ENCODE measurements at regions not wholly inside any gene's neighbourhood (a gene's known extent, or its start where the extent isn't known, plus 50 kb on each side); places are given as distances from the start of the nearest gene placed in this dataset.

GRCh38 chr6:92147246-92147645, 1272.1 kb downstream of the EPHA7 start:
- Histone ChIP-seq H3K27ac (ENCODE audit: low read depth, low read length) (no peak overlapping the region), H3K18ac (ENCODE audit: extremely low read depth, low read length) (no peak overlapping the region), H3K4me3 (ENCODE audit: extremely low read depth in 1 of 4, insufficient read depth in 2 of 4, low read depth in 3 of 4, low read length in 4 of 4) (no peak overlapping the region), H3K9me3 (ENCODE audit: insufficient read depth in 2 of 2, low read depth in 1 of 2, low read length in 1 of 2) (no peaks in the 10 kb centered on the region), H2AFZ (ENCODE audit: low read length) (no peak overlapping the region), H4K5ac (ENCODE audit: insufficient read length, low read depth, low read length) (no peak overlapping the region), H3K4me1 (replicated peaks in 1 of 4; ENCODE audit: control insufficient read depth in 3 of 4, insufficient read depth in 4 of 4, low read length in 3 of 4) (no peaks in the 10 kb centered on the region), H2AK5ac (ENCODE audit: low read depth, low read length) (no peak overlapping the region), H3K56ac (replicated peaks; ENCODE audit: insufficient read length, low read depth, low read length) (no peak overlapping the region), H3K9ac (replicated peaks in 1 of 4; ENCODE audit: extremely low read depth in 1 of 4, low read depth in 3 of 4, low read length in 3 of 4) (no peak overlapping the region), H3K27me3 (replicated peaks in 1 of 4; ENCODE audit: control insufficient read depth in 3 of 4, extremely low read depth in 1 of 4, insufficient read depth in 3 of 4, low read length in 3 of 4) (no peaks in the 10 kb centered on the region), H4K91ac (replicated peaks; ENCODE audit: insufficient read length, low read length) (no peak overlapping the region), H2BK12ac (ENCODE audit: low read depth, low read length) (no peak overlapping the region), H2BK15ac (ENCODE audit: low read length) (no peak overlapping the region), H3K23me2 (ENCODE audit: low read depth, low read length) (no peaks in the 10 kb centered on the region), H3K14ac (ENCODE audit: insufficient read length) (no peak overlapping the region), H3K36me3 (ENCODE audit: control insufficient read depth in 2 of 4, insufficient read depth in 4 of 4, low read length in 3 of 4) (no peaks in the 10 kb centered on the region), H2BK20ac (ENCODE audit: low read length) (no peak overlapping the region), H3K4ac (replicated peaks; ENCODE audit: insufficient read length, low read depth, low read length) (no peak overlapping the region), H4K8ac (ENCODE audit: extremely low read depth, insufficient read depth, low read length) (no peak overlapping the region), H2BK120ac (replicated peaks; ENCODE audit: low read depth, low read length) (no peak overlapping the region), H3K79me1 (ENCODE audit: low read depth, low read length) (no peaks in the 10 kb centered on the region), H3K23ac (ENCODE audit: insufficient read length) (no peak overlapping the region), H4K20me1 (replicated peaks in 1 of 2; ENCODE audit: control insufficient read depth in 1 of 2, insufficient read depth in 2 of 2, low read length in 2 of 2) (no peaks in the 10 kb centered on the region), H3K79me2 (ENCODE audit: control insufficient read depth in 1 of 2, insufficient read depth in 2 of 2, low read length in 2 of 2) (no peaks in the 10 kb centered on the region), H2BK5ac (ENCODE audit: low read depth, low read length) (no peak overlapping the region), H3K4me2 (ENCODE audit: insufficient read depth in 1 of 2, low read depth in 2 of 2, low read length in 2 of 2) (no peak overlapping the region)
- TF ChIP-seq CTCF (IDR thresholded peaks at IDR 0.05; ENCODE audit: control extremely low read depth in 1 of 3, insufficient read depth in 1 of 3, low read depth in 1 of 3, low read length in 3 of 3) (no peak), RAD21 (IDR thresholded peaks at IDR 0.05 in 1 of 2, conservative IDR thresholded peaks at IDR 0.05 in 1 of 2; ENCODE audit: low read depth in 2 of 2, low read length in 2 of 2) (no peak), CHD1 (IDR thresholded peaks at IDR 0.05; ENCODE audit: low read depth, low read length) (no peak), JUN (IDR thresholded peaks at IDR 0.05; ENCODE audit: low read depth, low read length) (no peak), SIX5 (IDR thresholded peaks at IDR 0.05; ENCODE audit: low read depth, low read length) (no peak), KDM5A (IDR thresholded peaks at IDR 0.05; ENCODE audit: low read length) (no peak), ASH2L (IDR thresholded peaks at IDR 0.05; ENCODE audit: low read length) (no peak), USF2 (IDR thresholded peaks at IDR 0.05; ENCODE audit: low read length) (no peak)
- DNase-seq (ENCODE audit: low read depth in 1 of 2, low spot score in 2 of 2), result no peak
- WGBS, 2 experiments (ENCODE audit: extremely low coverage in 1 of 2, insufficient coverage in 1 of 2, insufficient read length in 1 of 2, insufficient replicate concordance in 2 of 2, low coverage in 1 of 2, low lambda C conversion rate in 2 of 2, missing lambda C conversion rate in 1 of 2), result 92% methylated on average over 1 of the region's 1 CpG; no CpG with 5 or more reads in 1 of the 2 experiments
- FAIRE-seq, result no peak
- CTCF ChIA-PET (ENCODE audit: partially characterized antibody), result interaction anchor here (1.1 to 3.0 kb wide), 2 partner anchors 11 to 25 kb away, joined by 3 to 13 read pairs; no protein-coding TSS in a partner anchor
- POLR2A ChIA-PET (ENCODE audit: partially characterized antibody), result no interaction called here

Measured in H1 (cell line).